ENCODE measurements at regions not wholly inside any gene's neighbourhood (a gene's known extent, or its start where the extent isn't known, plus 50 kb on each side); places are given as distances from the start of the nearest gene placed in this dataset.

DNA sequence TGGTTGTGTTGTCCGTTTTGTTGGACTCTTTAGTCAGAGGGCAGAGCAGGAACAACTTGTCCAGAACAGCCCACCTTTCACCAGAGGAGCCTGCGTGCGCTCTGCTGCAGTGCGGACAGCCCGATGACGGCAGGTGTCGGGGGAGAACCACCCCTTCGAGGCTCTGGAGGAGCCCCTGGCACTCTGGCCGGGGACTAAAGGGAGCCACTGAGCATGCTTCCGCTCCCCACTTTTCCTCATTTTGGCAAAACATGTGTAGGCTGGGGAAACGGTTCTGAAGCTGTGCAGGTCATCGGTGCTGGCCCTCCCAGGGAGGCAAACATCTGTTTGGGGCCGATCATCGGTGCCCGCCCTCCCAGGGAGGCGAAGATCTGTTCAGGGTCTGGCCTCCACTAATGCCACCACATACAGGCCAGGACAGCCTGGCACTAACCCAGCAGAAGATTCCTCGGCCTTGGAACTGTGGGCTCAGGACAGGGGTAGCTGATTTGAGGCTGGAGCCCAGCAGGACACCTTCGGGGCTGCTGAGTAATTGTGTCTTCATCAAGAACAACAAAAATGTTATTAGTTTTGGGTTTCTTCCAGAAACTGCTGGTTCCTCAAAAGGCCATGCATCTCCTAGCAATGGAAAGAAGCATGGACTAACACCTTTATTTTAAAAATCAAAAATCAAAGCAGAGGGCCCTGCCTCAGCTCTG is 124.4 kb upstream of the TCERG1L start:
- Histone ChIP-seq H3K9me3 (ENCODE audit: low read length) (no peaks in the 10 kb centered on the region), H3K4me2 (ENCODE audit: low read length) (no peak overlapping the region), H3K79me2 (replicated peaks; ENCODE audit: insufficient read depth, low read length) (no peaks in the 10 kb centered on the region), H3F3A (ENCODE audit: insufficient read depth, low read length, poor library complexity, severe bottlenecking) (no peaks in the 10 kb centered on the region), H3K4me3 (ENCODE audit: low read length) (no peak overlapping the region), H2AFZ (ENCODE audit: low read depth, low read length) (no peak overlapping the region), H3K9me2 (ENCODE audit: insufficient read depth, low read length) (no peaks in the 10 kb centered on the region), H3K36me3 (ENCODE audit: insufficient read depth, low read length) (no peaks in the 10 kb centered on the region), H3K9ac (ENCODE audit: low read length) (no peak overlapping the region), H4K20me1 (ENCODE audit: insufficient read depth) (no peaks in the 10 kb centered on the region), H3K27me3 (ENCODE audit: insufficient read depth, low read depth, low read length) (no peaks in the 10 kb centered on the region), H3K27ac (ENCODE audit: low read length) (no peak overlapping the region)
- TF ChIP-seq EZH2 (IDR thresholded peaks at IDR 0.05; ENCODE audit: borderline replicate concordance, insufficient read depth, low read length, poor library complexity, severe bottlenecking) (no peak), MXI1 (conservative IDR thresholded peaks at IDR 0.05; ENCODE audit: poor library complexity, severe bottlenecking) (no peak), EP300 (conservative IDR thresholded peaks at IDR 0.05; ENCODE audit: poor library complexity, severe bottlenecking) (no peak), POLR2AphosphoS5 (IDR thresholded peaks at IDR 0.05) (no peak), TAF1 (IDR thresholded peaks at IDR 0.05; ENCODE audit: low read depth) (no peak), RAD21 (conservative IDR thresholded peaks at IDR 0.05) (no peak), SMC3 (conservative IDR thresholded peaks at IDR 0.05; ENCODE audit: poor library complexity) (no peak)
- TF ChIP-seq, protein P1, sequence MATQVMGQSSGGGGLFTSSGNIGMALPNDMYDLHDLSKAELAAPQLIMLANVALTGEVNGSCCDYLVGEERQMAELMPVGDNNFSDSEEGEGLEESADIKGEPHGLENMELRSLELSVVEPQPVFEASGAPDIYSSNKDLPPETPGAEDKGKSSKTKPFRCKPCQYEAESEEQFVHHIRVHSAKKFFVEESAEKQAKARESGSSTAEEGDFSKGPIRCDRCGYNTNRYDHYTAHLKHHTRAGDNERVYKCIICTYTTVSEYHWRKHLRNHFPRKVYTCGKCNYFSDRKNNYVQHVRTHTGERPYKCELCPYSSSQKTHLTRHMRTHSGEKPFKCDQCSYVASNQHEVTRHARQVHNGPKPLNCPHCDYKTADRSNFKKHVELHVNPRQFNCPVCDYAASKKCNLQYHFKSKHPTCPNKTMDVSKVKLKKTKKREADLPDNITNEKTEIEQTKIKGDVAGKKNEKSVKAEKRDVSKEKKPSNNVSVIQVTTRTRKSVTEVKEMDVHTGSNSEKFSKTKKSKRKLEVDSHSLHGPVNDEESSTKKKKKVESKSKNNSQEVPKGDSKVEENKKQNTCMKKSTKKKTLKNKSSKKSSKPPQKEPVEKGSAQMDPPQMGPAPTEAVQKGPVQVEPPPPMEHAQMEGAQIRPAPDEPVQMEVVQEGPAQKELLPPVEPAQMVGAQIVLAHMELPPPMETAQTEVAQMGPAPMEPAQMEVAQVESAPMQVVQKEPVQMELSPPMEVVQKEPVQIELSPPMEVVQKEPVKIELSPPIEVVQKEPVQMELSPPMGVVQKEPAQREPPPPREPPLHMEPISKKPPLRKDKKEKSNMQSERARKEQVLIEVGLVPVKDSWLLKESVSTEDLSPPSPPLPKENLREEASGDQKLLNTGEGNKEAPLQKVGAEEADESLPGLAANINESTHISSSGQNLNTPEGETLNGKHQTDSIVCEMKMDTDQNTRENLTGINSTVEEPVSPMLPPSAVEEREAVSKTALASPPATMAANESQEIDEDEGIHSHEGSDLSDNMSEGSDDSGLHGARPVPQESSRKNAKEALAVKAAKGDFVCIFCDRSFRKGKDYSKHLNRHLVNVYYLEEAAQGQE (IDR thresholded peaks at IDR 0.05; ENCODE audit: borderline replicate concordance), result no peak
- TF ChIP-seq, protein P2, sequence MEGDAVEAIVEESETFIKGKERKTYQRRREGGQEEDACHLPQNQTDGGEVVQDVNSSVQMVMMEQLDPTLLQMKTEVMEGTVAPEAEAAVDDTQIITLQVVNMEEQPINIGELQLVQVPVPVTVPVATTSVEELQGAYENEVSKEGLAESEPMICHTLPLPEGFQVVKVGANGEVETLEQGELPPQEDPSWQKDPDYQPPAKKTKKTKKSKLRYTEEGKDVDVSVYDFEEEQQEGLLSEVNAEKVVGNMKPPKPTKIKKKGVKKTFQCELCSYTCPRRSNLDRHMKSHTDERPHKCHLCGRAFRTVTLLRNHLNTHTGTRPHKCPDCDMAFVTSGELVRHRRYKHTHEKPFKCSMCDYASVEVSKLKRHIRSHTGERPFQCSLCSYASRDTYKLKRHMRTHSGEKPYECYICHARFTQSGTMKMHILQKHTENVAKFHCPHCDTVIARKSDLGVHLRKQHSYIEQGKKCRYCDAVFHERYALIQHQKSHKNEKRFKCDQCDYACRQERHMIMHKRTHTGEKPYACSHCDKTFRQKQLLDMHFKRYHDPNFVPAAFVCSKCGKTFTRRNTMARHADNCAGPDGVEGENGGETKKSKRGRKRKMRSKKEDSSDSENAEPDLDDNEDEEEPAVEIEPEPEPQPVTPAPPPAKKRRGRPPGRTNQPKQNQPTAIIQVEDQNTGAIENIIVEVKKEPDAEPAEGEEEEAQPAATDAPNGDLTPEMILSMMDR (IDR thresholded peaks at IDR 0.05; ENCODE audit: poor library complexity, severe bottlenecking), result no peak

DNA sequence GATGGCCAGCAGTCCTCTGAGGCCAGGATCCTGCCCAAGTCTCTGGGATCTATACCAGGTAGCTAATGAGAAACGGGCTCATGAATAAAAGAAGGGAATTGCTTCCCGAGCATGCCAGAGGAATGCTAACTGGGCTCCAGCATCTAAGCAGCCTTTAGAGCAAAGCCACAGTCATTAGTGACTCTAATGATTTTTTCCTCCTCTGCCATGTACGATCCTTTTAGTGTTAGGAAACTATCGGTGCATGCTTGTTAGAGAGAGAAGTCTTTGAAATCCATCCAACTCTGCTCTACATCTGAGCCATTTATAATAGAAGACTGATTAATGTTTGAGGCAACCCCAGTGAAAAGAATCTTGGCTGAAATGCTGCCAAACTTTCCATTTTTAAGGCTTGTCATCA is 124.9 kb upstream of the TCERG1L start:
- no peak overlapping the region for H2AFZ ChIP-seq (ENCODE audit: low read depth, low read length)
- no peaks in the 10 kb centered on the region for H3K27me3 ChIP-seq (ENCODE audit: insufficient read depth, low read depth, low read length)
- H3K27ac ChIP-seq (ENCODE audit: low read length), result no peak overlapping the region
- H4K20me1 ChIP-seq (ENCODE audit: insufficient read depth), result no peaks in the 10 kb centered on the region
- no peaks in the 10 kb centered on the region for H3K79me2 ChIP-seq (replicated peaks; ENCODE audit: insufficient read depth, low read length)
- no peaks in the 10 kb centered on the region for H3K9me2 ChIP-seq (ENCODE audit: insufficient read depth, low read length)
- TF ChIP-seq EP300 (conservative IDR thresholded peaks at IDR 0.05; ENCODE audit: poor library complexity, severe bottlenecking), result no peak
- no peak for TF ChIP-seq POLR2AphosphoS5 (IDR thresholded peaks at IDR 0.05)
- TF ChIP-seq, protein P1 (IDR thresholded peaks at IDR 0.05; ENCODE audit: borderline replicate concordance), result no peak
- no peak for TF ChIP-seq RAD21 (conservative IDR thresholded peaks at IDR 0.05)
- no peak for TF ChIP-seq TAF1 (IDR thresholded peaks at IDR 0.05; ENCODE audit: low read depth)
- no peak for TF ChIP-seq MXI1 (conservative IDR thresholded peaks at IDR 0.05; ENCODE audit: poor library complexity, severe bottlenecking)
- TF ChIP-seq, protein P2 (IDR thresholded peaks at IDR 0.05; ENCODE audit: poor library complexity, severe bottlenecking), result no peak
- TF ChIP-seq SMC3 (conservative IDR thresholded peaks at IDR 0.05; ENCODE audit: poor library complexity), result no peak
- H3K4me2 ChIP-seq (ENCODE audit: low read length), result no peak overlapping the region
- no peaks in the 10 kb centered on the region for H3F3A ChIP-seq (ENCODE audit: insufficient read depth, low read length, poor library complexity, severe bottlenecking)
- no peak overlapping the region for H3K4me3 ChIP-seq (ENCODE audit: low read length)
- no peak overlapping the region for H3K9ac ChIP-seq (ENCODE audit: low read length)
- H3K36me3 ChIP-seq (ENCODE audit: insufficient read depth, low read length), result no peaks in the 10 kb centered on the region
- no peaks in the 10 kb centered on the region for H3K9me3 ChIP-seq (ENCODE audit: low read length)
